ENCODE measurements at regions not wholly inside any gene's neighbourhood (a gene's known extent, or its start where the extent isn't known, plus 50 kb on each side); places are given as distances from the start of the nearest gene placed in this dataset.
A peak's percentile ranks its signal among the peaks of the same experiment; 100 is the strongest.

DNA sequence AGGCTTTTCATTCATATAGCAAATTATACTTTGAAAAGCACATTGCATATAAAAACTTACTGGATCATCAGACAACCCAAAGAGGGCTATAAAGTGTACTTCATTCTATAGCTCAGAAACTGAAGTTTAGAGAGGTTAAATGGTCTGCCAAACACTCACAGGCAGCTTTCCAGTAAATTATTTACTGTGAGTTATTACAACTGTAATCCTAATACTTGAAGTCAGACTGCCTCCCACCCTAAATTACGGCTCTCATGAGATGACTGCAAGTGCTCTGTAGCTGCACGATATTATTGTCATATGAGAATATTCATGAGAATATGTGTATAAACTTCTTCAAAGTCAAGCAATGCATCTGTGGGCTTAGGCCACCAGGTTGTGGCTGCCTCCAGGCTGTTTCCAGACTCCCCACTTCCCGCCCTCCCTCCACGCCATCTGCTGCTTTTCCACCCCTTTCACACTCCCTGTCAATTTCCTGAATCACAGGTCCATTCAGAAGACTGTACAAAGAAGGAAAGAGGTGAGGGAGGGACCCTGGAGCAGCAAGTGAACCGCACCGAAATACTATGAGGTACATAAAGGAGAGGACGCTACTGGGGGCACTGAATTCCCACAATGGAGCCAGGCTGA, 111.1 kb upstream of the SPOPL start:
- no peaks in the 10 kb centered on the region for H3K27me3 ChIP-seq (ENCODE audit: control insufficient read depth, insufficient read depth, low read length)
- TF ChIP-seq CTCF (IDR thresholded peaks at IDR 0.05; ENCODE audit: insufficient read depth, low read depth, low read length) = no peak
- no peaks in the 10 kb centered on the region for H3K36me3 ChIP-seq (ENCODE audit: control insufficient read depth, insufficient read depth, low read length)
- ChIA-PET POLR2A (no interaction called here), CTCF (interaction anchor here (0.6 kb wide), 1 partner anchor 258 kb away, joined by 3 read pairs; no protein-coding TSS in a partner anchor)
- H3K4me3 ChIP-seq (ENCODE audit: low read depth, low read length) = no peak overlapping the region
- no peak for DNase-seq (ENCODE audit: low read depth)

DNA sequence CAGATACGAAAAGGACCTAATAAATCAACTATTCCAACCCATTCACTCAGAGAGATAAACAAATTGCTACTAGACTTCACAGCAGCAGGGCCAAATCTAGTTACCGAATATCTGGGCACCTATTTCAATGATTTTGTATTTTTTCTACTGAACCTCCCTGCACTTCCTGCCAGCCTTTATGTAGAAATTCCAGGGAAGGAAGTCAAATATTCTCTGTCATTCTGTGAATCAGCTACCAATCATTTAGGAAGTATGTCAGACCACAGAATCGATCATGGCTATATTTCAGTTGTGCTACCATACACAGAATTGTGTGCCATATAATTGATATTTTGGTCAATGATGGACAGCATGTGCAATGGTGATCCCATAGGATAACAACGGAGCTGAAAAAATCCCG, 109.6 kb upstream of the SPOPL start:
- no peaks in the 10 kb centered on the region for H3K36me3 ChIP-seq (ENCODE audit: control insufficient read depth, insufficient read depth, low read length)
- no peak for DNase-seq (ENCODE audit: low read depth)
- H3K27me3 ChIP-seq (ENCODE audit: control insufficient read depth, insufficient read depth, low read length) = no peaks in the 10 kb centered on the region
- ChIA-PET POLR2A (no interaction called here), CTCF (no interaction called here)
- no peak for TF ChIP-seq CTCF (IDR thresholded peaks at IDR 0.05; ENCODE audit: insufficient read depth, low read depth, low read length)
- H3K4me3 ChIP-seq (ENCODE audit: low read depth, low read length) = no peak overlapping the region

GRCh38 chr2:138395565-138396306, 105.8 kb upstream of the SPOPL start:
- H3K36me3 ChIP-seq (ENCODE audit: control insufficient read depth, insufficient read depth, low read length) = no peaks in the 10 kb centered on the region
- TF ChIP-seq CTCF (IDR thresholded peaks at IDR 0.05; ENCODE audit: insufficient read depth, low read depth, low read length) = no peak
- peak; percentile 30 for DNase-seq (ENCODE audit: low read depth)
- no peaks in the 10 kb centered on the region for H3K27me3 ChIP-seq (ENCODE audit: control insufficient read depth, insufficient read depth, low read length)
- ChIA-PET CTCF (no interaction called here), POLR2A (no interaction called here)
- H3K4me3 ChIP-seq (ENCODE audit: low read depth, low read length) = no peak overlapping the region

DNA sequence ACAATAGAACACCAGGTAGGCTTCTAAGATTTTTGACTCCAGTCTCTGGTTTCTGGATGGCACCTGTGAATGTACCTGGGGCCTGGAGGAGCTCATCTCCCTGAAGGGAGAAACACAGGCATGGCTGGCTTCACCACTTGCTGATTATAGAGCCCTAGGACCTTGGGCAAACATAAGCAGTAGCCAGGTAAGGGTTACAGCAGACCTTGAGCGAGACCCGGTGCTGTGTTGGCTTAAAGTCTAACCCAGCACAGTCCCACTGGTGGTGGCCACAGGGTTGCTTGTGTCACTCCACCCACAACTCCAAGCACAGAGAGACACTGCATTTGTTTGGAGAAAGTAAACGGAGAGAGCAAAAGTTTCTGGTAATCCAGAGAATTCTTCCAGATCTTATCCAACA, 104.7 kb upstream of the SPOPL start:
- no peak for DNase-seq (ENCODE audit: low read depth)
- no peak for TF ChIP-seq CTCF (IDR thresholded peaks at IDR 0.05; ENCODE audit: insufficient read depth, low read depth, low read length)
- no peak overlapping the region for H3K4me3 ChIP-seq (ENCODE audit: low read depth, low read length)
- ChIA-PET CTCF (no interaction called here), POLR2A (interaction anchor here (0.6 kb wide), 1 partner anchor 78 kb away, joined by 3 read pairs; no protein-coding TSS in a partner anchor)
- H3K27me3 ChIP-seq (ENCODE audit: control insufficient read depth, insufficient read depth, low read length) = no peaks in the 10 kb centered on the region
- no peaks in the 10 kb centered on the region for H3K36me3 ChIP-seq (ENCODE audit: control insufficient read depth, insufficient read depth, low read length)

GRCh38 chr2:138403431-138403927, 98.1 kb upstream of the SPOPL start:
- POLR2A ChIA-PET = no interaction called here
- no peak for TF ChIP-seq CTCF (IDR thresholded peaks at IDR 0.05; ENCODE audit: insufficient read depth, low read depth, low read length)
- Histone ChIP-seq H3K4me3 (ENCODE audit: low read depth, low read length) (no peak overlapping the region), H3K36me3 (ENCODE audit: control insufficient read depth, insufficient read depth, low read length) (no peaks in the 10 kb centered on the region), H3K27me3 (ENCODE audit: control insufficient read depth, insufficient read depth, low read length) (no peaks in the 10 kb centered on the region)
- DNase-seq (ENCODE audit: low read depth) = no peak
- CTCF ChIA-PET = interaction anchor here (1.2 to 1.3 kb wide), 2 partner anchors 13 to 14 kb away, joined by 3 to 5 read pairs; no protein-coding TSS in a partner anchor

Data from BJ (cell line).